ENCODE measurements at regions not wholly inside any gene's neighbourhood (a gene's known extent, or its start where the extent isn't known, plus 50 kb on each side); places are given as distances from the start of the nearest gene placed in this dataset.
A peak's percentile ranks its signal among the peaks of the same experiment; 100 is the strongest.

- DNase-seq (ENCODE audit: low spot score), result no peak
These were observed 283.1 kb downstream of the COG6 start for GRCh38 chr13:39938596-39938995.

- DNase-seq (ENCODE audit: low spot score), result no peak
These were observed 285.8 kb downstream of the COG6 start for GRCh38 chr13:39941236-39941635.

- no peak for DNase-seq (ENCODE audit: low spot score)
These were observed 286.6 kb downstream of the COG6 start for GRCh38 chr13:39941911-39942551.

- DNase-seq (ENCODE audit: low spot score), result peak; percentile 80
These were observed 287.3 kb downstream of the COG6 start for GRCh38 chr13:39942552-39943273.

GRCh38 chr13:39943711-39944110 is 288.2 kb downstream of the COG6 start:
- DNase-seq (ENCODE audit: low spot score), result no peak

GRCh38 chr13:39945226-39945625 is 289.8 kb downstream of the COG6 start:
- no peak for DNase-seq (ENCODE audit: low spot score)

GRCh38 chr13:39946769-39947168 is 291.3 kb downstream of the COG6 start:
- DNase-seq (ENCODE audit: low spot score), result no peak

GRCh38 chr13:39951301-39951700 is 295.8 kb downstream of the COG6 start:
- DNase-seq (ENCODE audit: low spot score), result no peak

- no peak for DNase-seq (ENCODE audit: low spot score)
These were observed 297.1 kb downstream of the COG6 start for GRCh38 chr13:39952249-39953233.

GRCh38 chr13:39954476-39954875 is 299.0 kb downstream of the COG6 start:
- DNase-seq (ENCODE audit: low spot score), result no peak

GRCh38 chr13:39955560-39955959 is 300.1 kb downstream of the COG6 start:
- DNase-seq (ENCODE audit: low spot score), result no peak

GRCh38 chr13:39956036-39956435 is 300.6 kb downstream of the COG6 start:
- DNase-seq (ENCODE audit: low spot score), result no peak

- no peak for DNase-seq (ENCODE audit: low spot score)
These were observed 302.6 kb downstream of the COG6 start for GRCh38 chr13:39957868-39958677.

GRCh38 chr13:39959497-39960144 is 304.2 kb downstream of the COG6 start:
- DNase-seq (ENCODE audit: low spot score), result no peak

- no peak for DNase-seq (ENCODE audit: low spot score)
These were observed 304.7 kb downstream of the COG6 start for GRCh38 chr13:39960191-39960590.

- DNase-seq (ENCODE audit: low spot score), result no peak
These were observed 305.6 kb downstream of the COG6 start for GRCh38 chr13:39961036-39961435.

GRCh38 chr13:39963612-39964011 is 308.1 kb downstream of the COG6 start:
- DNase-seq (ENCODE audit: low spot score), result no peak

- DNase-seq (ENCODE audit: low spot score), result no peak
These were observed 309.8 kb downstream of the COG6 start for GRCh38 chr13:39965309-39965708.

GRCh38 chr13:39967199-39967959 is 311.9 kb downstream of the COG6 start:
- DNase-seq (ENCODE audit: low spot score), result no peak

All from LoVo (cell line).